ENCODE measurements at regions not wholly inside any gene's neighbourhood (a gene's known extent, or its start where the extent isn't known, plus 50 kb on each side); places are given as distances from the start of the nearest gene placed in this dataset.

- TF ChIP-seq EZH2phosphoT487 (IDR thresholded peaks at IDR 0.05; ENCODE audit: insufficient read depth, low read depth) (no peak), EZH2 (IDR thresholded peaks at IDR 0.05; ENCODE audit: insufficient read depth, poor library complexity, severe bottlenecking) (no peak)
Observed at GRCh38 chr20:7716286-7716972, 223.8 kb downstream of the HAO1 start.

All from GM23248 (cell line).